ENCODE measurements at regions not wholly inside any gene's neighbourhood (a gene's known extent, or its start where the extent isn't known, plus 50 kb on each side); places are given as distances from the start of the nearest gene placed in this dataset.

GRCh38 chr4:176906709-176907108 is 114.0 kb upstream of the VEGFC start:
- DNase-seq, result no peak

DNA sequence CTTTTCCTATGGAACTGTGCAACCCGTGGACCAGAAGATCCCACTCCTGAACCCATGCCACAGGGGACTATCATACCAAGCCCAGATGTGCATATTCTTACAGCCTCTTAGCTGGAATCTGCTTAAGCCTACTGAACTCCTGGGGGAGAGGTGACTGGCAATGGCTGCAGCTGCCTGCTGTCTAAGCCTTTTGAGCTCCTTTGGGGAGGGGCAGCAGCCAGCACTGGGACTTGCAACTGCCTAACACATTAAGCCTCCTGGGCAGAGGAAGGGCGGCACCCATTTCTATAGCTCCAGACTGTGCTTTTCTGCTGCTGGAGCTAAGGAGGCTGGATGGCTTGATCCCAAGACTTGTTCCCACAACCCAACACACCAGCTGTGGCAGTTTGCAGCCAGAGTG is 117.9 kb upstream of the VEGFC start:
- no peak for DNase-seq

DNA sequence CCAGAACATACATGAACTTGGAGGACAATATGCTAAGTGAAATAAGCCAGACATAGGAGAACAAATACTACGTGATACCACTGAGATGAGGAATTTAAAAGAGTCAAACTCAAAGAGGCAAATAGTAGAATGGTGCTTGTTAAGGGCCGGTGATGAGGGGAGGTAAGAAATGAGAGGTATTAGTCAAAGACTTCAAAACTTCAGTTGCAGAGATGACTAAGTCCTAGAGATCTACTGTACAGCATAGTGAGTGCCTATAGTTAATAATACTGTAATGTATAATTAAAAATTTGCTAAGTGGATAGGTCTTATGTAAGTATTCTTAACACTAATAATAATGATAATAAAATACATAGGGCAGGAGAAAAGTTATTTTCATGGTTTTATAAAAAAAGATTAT is 126.9 kb upstream of the VEGFC start:
- no peak for DNase-seq

DNA sequence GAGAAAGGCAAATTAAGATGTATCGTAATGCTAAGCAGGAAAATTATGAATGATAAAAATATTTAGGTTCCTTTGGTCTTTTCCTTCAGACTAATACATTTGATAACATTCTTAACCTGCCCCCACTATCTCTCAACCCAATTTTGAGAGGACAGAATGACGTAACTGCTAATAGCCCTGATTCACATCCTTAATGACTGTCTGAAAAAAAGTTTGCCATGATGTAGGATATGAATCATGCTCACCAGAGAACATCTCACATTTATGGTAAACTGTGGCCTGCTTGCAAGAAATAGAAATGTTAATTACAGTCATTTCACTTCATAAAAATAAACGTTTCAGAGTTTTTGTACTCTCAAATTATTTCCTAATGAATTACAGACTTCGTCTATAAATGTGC is 128.0 kb upstream of the VEGFC start:
- DNase-seq, result peak in 1 of 2 experiments; percentile 1

GRCh38 chr4:176921256-176921655 is 128.5 kb upstream of the VEGFC start:
- no peak for DNase-seq

DNA sequence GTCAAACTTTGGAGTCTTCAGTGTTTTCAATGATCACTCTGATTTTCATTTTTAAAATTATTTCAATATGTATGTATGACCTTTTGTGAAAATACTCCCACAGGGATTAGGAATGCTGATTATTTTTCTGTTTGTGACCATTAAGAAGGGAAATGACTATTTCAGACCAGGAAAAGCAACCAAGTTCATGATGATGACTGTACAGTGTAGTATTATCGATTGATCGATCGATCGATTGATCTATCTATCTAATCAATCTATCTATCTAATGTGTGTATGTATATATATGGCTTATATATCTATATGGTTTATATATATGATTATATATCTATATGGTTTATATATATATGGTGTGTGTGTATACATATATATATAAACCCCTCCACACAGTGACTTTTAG is 131.5 kb upstream of the VEGFC start:
- DNase-seq, result no peak

GRCh38 chr4:176925962-176926361 is 133.2 kb upstream of the VEGFC start:
- no peak for DNase-seq

- no peak for DNase-seq
Observed at GRCh38 chr4:176927117-176927516, 134.4 kb upstream of the VEGFC start.

DNA sequence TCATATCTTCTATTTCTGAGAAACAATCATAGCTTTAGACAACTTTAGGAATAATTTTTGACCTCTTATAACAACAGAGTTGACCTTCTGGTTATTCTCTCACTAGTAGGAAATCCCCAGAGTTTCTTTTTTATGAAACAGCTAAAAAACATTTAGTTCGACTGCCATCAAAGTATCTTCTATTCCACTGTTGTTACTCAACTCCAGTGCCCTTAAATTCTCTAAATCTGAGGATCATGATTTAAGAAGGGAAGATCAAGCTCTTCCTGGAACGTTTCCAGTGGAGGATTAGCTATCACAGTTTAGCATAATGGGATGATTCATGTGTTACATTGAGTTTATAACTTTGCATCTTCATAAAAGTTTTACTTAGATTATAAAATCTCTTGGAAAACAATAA is 134.9 kb upstream of the VEGFC start:
- DNase-seq, result no peak

- DNase-seq, result no peak
Observed at GRCh38 chr4:176939445-176939844, 146.7 kb upstream of the VEGFC start.

GRCh38 chr4:176945334-176945733 is 152.6 kb upstream of the VEGFC start:
- DNase-seq, result no peak

- DNase-seq, result no peak
Observed at GRCh38 chr4:176949029-176949428, 156.3 kb upstream of the VEGFC start.

DNA sequence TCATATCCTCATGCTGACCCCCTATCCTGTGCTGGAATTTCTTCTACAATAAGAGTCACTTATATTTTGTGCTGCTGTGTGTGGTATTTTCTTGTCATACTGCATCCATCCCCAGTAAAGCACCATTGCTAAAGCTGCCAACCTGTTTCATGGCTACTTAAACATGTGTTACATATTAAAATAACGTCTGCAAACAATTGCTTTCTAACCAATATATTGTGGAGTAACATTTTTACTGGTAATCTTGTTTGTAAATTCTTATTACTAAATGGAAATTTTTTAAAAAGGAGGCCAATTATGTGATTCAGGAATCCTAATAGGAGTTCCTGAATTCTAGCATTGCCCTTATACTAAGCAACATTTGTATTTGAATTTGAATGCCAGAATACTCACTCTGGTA is 160.3 kb upstream of the VEGFC start:
- no peak for DNase-seq

GRCh38 chr4:176957353-176958118 is 164.8 kb upstream of the VEGFC start:
- no peak for DNase-seq

- DNase-seq, result no peak
Observed at GRCh38 chr4:176959980-176960379, 167.3 kb upstream of the VEGFC start.

DNA sequence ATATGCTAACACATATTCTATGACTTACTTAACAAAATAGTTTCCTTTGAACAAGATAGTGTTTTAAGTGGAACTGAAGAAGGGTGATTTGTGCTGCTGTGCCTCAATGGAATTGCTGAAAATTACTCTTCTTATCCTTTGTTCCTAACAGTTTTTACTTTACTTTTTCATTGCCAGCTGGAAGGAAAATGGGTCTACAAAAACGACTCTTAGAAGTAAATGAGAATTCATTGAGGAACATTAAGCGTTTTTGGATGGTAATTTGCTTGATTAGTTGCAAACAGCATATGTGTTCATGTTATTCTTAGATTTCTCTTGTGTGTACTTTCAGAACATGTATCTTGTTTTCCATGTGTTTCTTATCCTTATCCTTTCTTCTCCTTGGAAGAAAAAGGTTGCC is 170.4 kb upstream of the VEGFC start:
- no peak for DNase-seq

- no peak for DNase-seq
Observed at GRCh38 chr4:176964116-176964691, 171.5 kb upstream of the VEGFC start.

GRCh38 chr4:176967586-176967985 is 174.9 kb upstream of the VEGFC start:
- DNase-seq, result no peak

DNA sequence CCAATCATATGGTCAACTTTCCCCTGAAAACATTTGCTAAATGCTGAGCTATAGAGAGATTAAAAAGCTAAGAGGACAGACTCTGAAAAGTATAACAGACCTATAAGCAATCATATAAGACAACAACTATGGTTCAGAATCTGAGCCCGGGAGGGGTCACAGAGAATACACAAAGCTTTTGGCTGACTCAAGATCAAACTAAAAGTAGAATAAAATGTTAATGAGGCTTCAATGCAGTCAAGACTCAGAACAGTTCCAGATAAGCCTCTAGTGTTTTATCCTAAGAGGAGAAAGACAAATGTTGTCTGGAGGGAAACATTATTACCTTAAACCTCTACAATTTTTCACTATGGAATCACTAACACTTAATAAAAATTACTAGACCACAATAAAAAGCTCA is 175.4 kb upstream of the VEGFC start:
- DNase-seq, result no peak

DNA sequence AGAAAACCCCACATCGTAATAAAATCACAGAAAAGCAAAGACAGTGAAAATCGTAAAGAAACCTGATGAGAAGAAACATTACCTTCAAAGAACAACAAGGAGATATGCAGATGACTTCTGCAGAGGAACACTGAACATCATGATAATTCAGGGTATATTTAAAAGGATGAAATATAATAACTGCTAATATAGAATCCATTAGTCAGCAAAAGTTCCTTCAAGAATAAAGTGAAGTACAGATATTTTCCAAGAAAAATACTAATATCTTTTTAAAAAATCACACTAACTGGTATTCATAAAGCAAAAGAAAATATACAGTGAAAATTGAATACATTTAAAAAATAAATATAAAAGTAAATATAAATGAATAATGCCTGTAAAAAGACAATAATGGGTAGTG is 176.3 kb upstream of the VEGFC start:
- DNase-seq, result no peak

GRCh38 chr4:176970853-176971252 is 178.1 kb upstream of the VEGFC start:
- DNase-seq, result no peak

- no peak for DNase-seq
Observed at GRCh38 chr4:176971576-176972115, 178.9 kb upstream of the VEGFC start.

DNA sequence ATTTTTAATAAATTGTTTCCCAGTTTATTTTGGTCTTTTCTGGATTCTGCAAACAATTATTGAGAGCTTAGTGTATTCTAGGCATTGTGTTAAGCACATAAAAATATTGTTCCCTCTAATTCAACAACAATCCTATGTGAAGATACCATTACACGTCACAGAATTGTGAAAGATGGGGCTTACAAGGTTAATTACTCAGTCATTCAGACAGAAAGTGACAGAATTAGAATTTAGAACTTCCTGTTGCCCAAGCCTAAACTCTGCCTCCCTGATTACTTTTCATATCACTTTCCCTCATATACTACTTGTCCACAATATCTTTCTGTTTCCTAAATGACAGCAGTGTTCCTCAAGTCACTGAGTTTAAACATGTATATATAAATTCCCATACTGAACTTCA is 186.7 kb upstream of the VEGFC start:
- DNase-seq, result no peak

DNA sequence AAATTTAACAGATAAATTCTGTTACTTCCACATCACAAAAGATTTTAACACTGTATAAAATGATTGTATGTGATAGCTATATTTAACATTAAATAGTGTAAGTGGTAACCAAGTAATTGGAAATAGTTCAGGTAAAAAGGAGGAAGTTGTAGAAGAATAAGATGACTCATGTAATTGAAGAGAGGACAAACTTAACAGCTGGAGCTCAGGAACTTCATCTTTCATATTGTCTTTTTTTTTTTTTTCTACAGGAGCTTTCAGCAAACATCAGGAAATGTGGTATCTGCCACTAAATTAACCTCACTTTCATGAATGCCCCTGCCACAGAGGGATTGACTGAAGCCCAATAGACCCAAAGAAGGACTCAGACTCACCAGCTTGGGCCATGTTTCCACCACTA is 188.4 kb upstream of the VEGFC start:
- no peak for DNase-seq

DNA sequence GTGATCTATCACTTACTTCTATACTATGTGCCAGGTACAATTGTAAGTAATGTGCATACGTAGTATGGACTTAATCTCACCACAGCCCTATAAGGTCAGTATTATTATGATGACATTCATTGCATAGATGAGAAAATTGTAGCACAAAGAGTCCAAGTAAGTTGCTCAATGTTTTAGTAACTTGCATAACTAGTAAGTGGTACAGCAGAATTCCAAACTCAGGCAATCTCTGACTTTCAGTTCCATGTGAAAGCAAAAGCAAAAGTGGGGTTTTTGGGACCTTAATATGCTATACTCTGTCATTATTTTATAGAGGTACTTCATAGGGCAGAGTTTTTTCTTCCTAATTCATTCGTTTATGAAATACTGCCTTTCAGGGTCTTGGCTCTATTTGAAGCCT is 188.8 kb upstream of the VEGFC start:
- DNase-seq, result no peak
